ENCODE measurements at regions not wholly inside any gene's neighbourhood (a gene's known extent, or its start where the extent isn't known, plus 50 kb on each side); places are given as distances from the start of the nearest gene placed in this dataset.

GRCh38 chr7:68904630-68905029, 693.6 kb upstream of the AUTS2 start:
- intact Hi-C loops (cut with micrococcal nuclease) = no loop called here
- Mint-ChIP-seq H3K9me3 (peaks cover 33% of the 10 kb centered on the region), H3K36me3 (ENCODE audit: low read depth) (no peaks in the 10 kb centered on the region), H3K4me3 (no peak overlapping the region), H3K27ac (no peak overlapping the region), H3K27me3 (ENCODE audit: insufficient read depth) (no peaks in the 10 kb centered on the region), H3K4me1 (ENCODE audit: low read depth) (no peaks in the 10 kb centered on the region)
- DNase-seq (ENCODE audit: low spot score) = no peak

- H3K36me3 Mint-ChIP-seq (ENCODE audit: low read depth) = no peaks in the 10 kb centered on the region
- no peak for DNase-seq (ENCODE audit: low spot score)
- H3K4me3 Mint-ChIP-seq = no peak overlapping the region
- H3K9me3 Mint-ChIP-seq = peaks cover 22% of the 10 kb centered on the region
- no peaks in the 10 kb centered on the region for H3K27me3 Mint-ChIP-seq (ENCODE audit: insufficient read depth)
- H3K27ac Mint-ChIP-seq = no peak overlapping the region
- no peaks in the 10 kb centered on the region for H3K4me1 Mint-ChIP-seq (ENCODE audit: low read depth)
- intact Hi-C loops (cut with micrococcal nuclease) = no loop called here
Measured at GRCh38 chr7:68911754-68912153, 686.5 kb upstream of the AUTS2 start.

- Mint-ChIP-seq H3K27me3 (ENCODE audit: insufficient read depth) (no peaks in the 10 kb centered on the region), H3K4me3 (no peak overlapping the region), H3K4me1 (ENCODE audit: low read depth) (no peaks in the 10 kb centered on the region), H3K9me3 (peaks cover 28% of the 10 kb centered on the region), H3K27ac (no peak overlapping the region), H3K36me3 (ENCODE audit: low read depth) (no peaks in the 10 kb centered on the region)
- intact Hi-C loops (cut with micrococcal nuclease) = no loop called here
- no peak for DNase-seq (ENCODE audit: low spot score)
Measured at GRCh38 chr7:68914006-68914405, 684.3 kb upstream of the AUTS2 start.

- no peak for DNase-seq (ENCODE audit: low spot score)
- Mint-ChIP-seq H3K4me3 (no peak overlapping the region), H3K27me3 (ENCODE audit: insufficient read depth) (no peaks in the 10 kb centered on the region), H3K36me3 (ENCODE audit: low read depth) (no peaks in the 10 kb centered on the region), H3K4me1 (ENCODE audit: low read depth) (no peaks in the 10 kb centered on the region), H3K9me3 (peaks cover 46% of the 10 kb centered on the region), H3K27ac (no peak overlapping the region)
- intact Hi-C loops (cut with micrococcal nuclease) = no loop called here
Measured at GRCh38 chr7:68917041-68917651, 681.1 kb upstream of the AUTS2 start.

- Mint-ChIP-seq H3K4me3 (no peak overlapping the region), H3K27me3 (ENCODE audit: insufficient read depth) (no peaks in the 10 kb centered on the region), H3K4me1 (ENCODE audit: low read depth) (no peaks in the 10 kb centered on the region), H3K9me3 (peaks cover 51% of the 10 kb centered on the region), H3K27ac (no peak overlapping the region), H3K36me3 (ENCODE audit: low read depth) (no peaks in the 10 kb centered on the region)
- intact Hi-C loops (cut with micrococcal nuclease) = no loop called here
- DNase-seq (ENCODE audit: low spot score) = no peak
Measured at GRCh38 chr7:68918621-68919020, 679.7 kb upstream of the AUTS2 start.

- intact Hi-C loops (cut with micrococcal nuclease) = no loop called here
- Mint-ChIP-seq H3K27me3 (ENCODE audit: insufficient read depth) (no peaks in the 10 kb centered on the region), H3K4me1 (ENCODE audit: low read depth) (no peaks in the 10 kb centered on the region), H3K4me3 (no peak overlapping the region), H3K9me3 (peaks cover 61% of the 10 kb centered on the region), H3K27ac (no peak overlapping the region), H3K36me3 (ENCODE audit: low read depth) (no peaks in the 10 kb centered on the region)
- DNase-seq (ENCODE audit: low spot score) = no peak
Measured at GRCh38 chr7:68922850-68923249, 675.4 kb upstream of the AUTS2 start.

GRCh38 chr7:68925241-68925640, 673.0 kb upstream of the AUTS2 start:
- Mint-ChIP-seq H3K4me3 (no peak overlapping the region), H3K27me3 (ENCODE audit: insufficient read depth) (no peaks in the 10 kb centered on the region), H3K4me1 (ENCODE audit: low read depth) (no peaks in the 10 kb centered on the region), H3K9me3 (peaks cover 61% of the 10 kb centered on the region), H3K36me3 (ENCODE audit: low read depth) (no peaks in the 10 kb centered on the region), H3K27ac (no peak overlapping the region)
- no peak for DNase-seq (ENCODE audit: low spot score)
- intact Hi-C loops (cut with micrococcal nuclease) = no loop called here

- Mint-ChIP-seq H3K27ac (no peak overlapping the region), H3K27me3 (ENCODE audit: insufficient read depth) (no peaks in the 10 kb centered on the region), H3K9me3 (peaks cover 58% of the 10 kb centered on the region), H3K4me1 (ENCODE audit: low read depth) (no peaks in the 10 kb centered on the region), H3K4me3 (no peak overlapping the region), H3K36me3 (ENCODE audit: low read depth) (no peaks in the 10 kb centered on the region)
- intact Hi-C loops (cut with micrococcal nuclease) = no loop called here
- DNase-seq (ENCODE audit: low spot score) = no peak
Measured at GRCh38 chr7:68929781-68930261, 668.5 kb upstream of the AUTS2 start.

GRCh38 chr7:68936471-68937035, 661.7 kb upstream of the AUTS2 start:
- H3K4me3 Mint-ChIP-seq = no peak overlapping the region
- intact Hi-C loops (cut with micrococcal nuclease) = no loop called here
- H3K4me1 Mint-ChIP-seq (ENCODE audit: low read depth) = no peaks in the 10 kb centered on the region
- no peaks in the 10 kb centered on the region for H3K27me3 Mint-ChIP-seq (ENCODE audit: insufficient read depth)
- no peaks in the 10 kb centered on the region for H3K36me3 Mint-ChIP-seq (ENCODE audit: low read depth)
- DNase-seq (ENCODE audit: low spot score) = no peak
- no peak overlapping the region for H3K27ac Mint-ChIP-seq
- H3K9me3 Mint-ChIP-seq = peaks cover 43% of the 10 kb centered on the region

- Mint-ChIP-seq H3K27me3 (ENCODE audit: insufficient read depth) (no peaks in the 10 kb centered on the region), H3K27ac (no peak overlapping the region), H3K4me3 (no peak overlapping the region), H3K36me3 (ENCODE audit: low read depth) (peaks cover 2% of the 10 kb centered on the region), H3K9me3 (peaks cover 48% of the 10 kb centered on the region), H3K4me1 (ENCODE audit: low read depth) (no peaks in the 10 kb centered on the region)
- intact Hi-C loops (cut with micrococcal nuclease) = no loop called here
- DNase-seq (ENCODE audit: low spot score) = no peak
Measured at GRCh38 chr7:68938151-68938550, 660.1 kb upstream of the AUTS2 start.

GRCh38 chr7:68943786-68944185, 654.5 kb upstream of the AUTS2 start:
- intact Hi-C loops (cut with micrococcal nuclease) = no loop called here
- Mint-ChIP-seq H3K4me1 (ENCODE audit: low read depth) (no peaks in the 10 kb centered on the region), H3K36me3 (ENCODE audit: low read depth) (peaks cover 2% of the 10 kb centered on the region), H3K27ac (no peak overlapping the region), H3K27me3 (ENCODE audit: insufficient read depth) (no peaks in the 10 kb centered on the region), H3K4me3 (no peak overlapping the region), H3K9me3 (peaks cover 35% of the 10 kb centered on the region)
- no peak for DNase-seq (ENCODE audit: low spot score)

GRCh38 chr7:68955656-68956055, 642.6 kb upstream of the AUTS2 start:
- DNase-seq (ENCODE audit: low spot score) = no peak
- intact Hi-C loops (cut with micrococcal nuclease) = no loop called here
- H3K4me1 Mint-ChIP-seq (ENCODE audit: low read depth) = no peaks in the 10 kb centered on the region
- no peak overlapping the region for H3K27ac Mint-ChIP-seq
- no peaks in the 10 kb centered on the region for H3K36me3 Mint-ChIP-seq (ENCODE audit: low read depth)
- H3K4me3 Mint-ChIP-seq = no peak overlapping the region
- H3K27me3 Mint-ChIP-seq (ENCODE audit: insufficient read depth) = no peaks in the 10 kb centered on the region
- peaks cover 30% of the 10 kb centered on the region for H3K9me3 Mint-ChIP-seq

GRCh38 chr7:68958571-68958970, 639.7 kb upstream of the AUTS2 start:
- no peak overlapping the region for H3K27ac Mint-ChIP-seq
- no peaks in the 10 kb centered on the region for H3K36me3 Mint-ChIP-seq (ENCODE audit: low read depth)
- H3K4me3 Mint-ChIP-seq = no peak overlapping the region
- DNase-seq (ENCODE audit: low spot score) = no peak
- no peaks in the 10 kb centered on the region for H3K27me3 Mint-ChIP-seq (ENCODE audit: insufficient read depth)
- H3K9me3 Mint-ChIP-seq = peaks cover 26% of the 10 kb centered on the region
- no peaks in the 10 kb centered on the region for H3K4me1 Mint-ChIP-seq (ENCODE audit: low read depth)
- intact Hi-C loops (cut with micrococcal nuclease) = no loop called here

GRCh38 chr7:68963552-68963951, 634.7 kb upstream of the AUTS2 start:
- no peak overlapping the region for H3K27ac Mint-ChIP-seq
- no peak for DNase-seq (ENCODE audit: low spot score)
- H3K27me3 Mint-ChIP-seq (ENCODE audit: insufficient read depth) = no peaks in the 10 kb centered on the region
- H3K36me3 Mint-ChIP-seq (ENCODE audit: low read depth) = no peaks in the 10 kb centered on the region
- H3K9me3 Mint-ChIP-seq = peaks cover 34% of the 10 kb centered on the region
- intact Hi-C loops (cut with micrococcal nuclease) = no loop called here
- H3K4me1 Mint-ChIP-seq (ENCODE audit: low read depth) = no peaks in the 10 kb centered on the region
- no peak overlapping the region for H3K4me3 Mint-ChIP-seq

Measured in activated T-helper 1 cell treated with anti-CD3 and anti-CD28 coated beads, Interleukin-12 subunit alpha, Interleukin-12 subunit beta, Interleukin-2, Interleukin-4 antibody, amounts not matched to agents 30 ng/mL and 10 ng/mL and 1 ng/mL, durations not matched to agents 14 hours and 24 hours and 36 hours (primary cell).